ENCODE measurements at regions not wholly inside any gene's neighbourhood (a gene's known extent, or its start where the extent isn't known, plus 50 kb on each side); places are given as distances from the start of the nearest gene placed in this dataset.

GRCh38 chr5:67941614-67942401 is 273.7 kb upstream of the PIK3R1 start:
- Mint-ChIP-seq H3K4me3 (no peak overlapping the region), H3K36me3 (ENCODE audit: low read depth) (no peaks in the 10 kb centered on the region), H3K9me3 (no peaks in the 10 kb centered on the region), H3K27me3 (no peaks in the 10 kb centered on the region), H3K4me1 (ENCODE audit: low read depth) (no peaks in the 10 kb centered on the region), H3K27ac (no peak overlapping the region)
- Histone ChIP-seq H3K9me3 (ENCODE audit: control insufficient read depth in 1 of 2, insufficient read depth in 1 of 2, low read length in 2 of 2) (no peaks in the 10 kb centered on the region), H3K36me3 (ENCODE audit: insufficient read depth, low read length) (no peaks in the 10 kb centered on the region), H3K27ac (ENCODE audit: low read depth in 1 of 2, low read length in 2 of 2) (no peak overlapping the region), H3K27me3 (ENCODE audit: control insufficient read depth in 1 of 2, insufficient read depth in 2 of 2, low read length in 2 of 2) (no peaks in the 10 kb centered on the region), H3K4me1 (ENCODE audit: insufficient read depth, low read length) (no peaks in the 10 kb centered on the region), H3K4me3 (ENCODE audit: low read length) (no peak overlapping the region)
- ATAC-seq (ENCODE audit: poor library complexity) (no peak), DNase-seq (no peak)
- TF ChIP-seq CTCF (IDR thresholded peaks at IDR 0.05): no peak
- ChIA-PET POLR2A (no interaction called here), CTCF (interaction anchor here (0.6 kb wide), 1 partner anchor 467 kb away, joined by 3 read pairs; no protein-coding TSS in a partner anchor)
- intact Hi-C loops (cut with DNase I, micrococcal nuclease): no loop called here

- Mint-ChIP-seq H3K36me3 (ENCODE audit: low read depth) (no peaks in the 10 kb centered on the region), H3K4me1 (ENCODE audit: low read depth) (no peaks in the 10 kb centered on the region), H3K9me3 (no peaks in the 10 kb centered on the region), H3K27ac (no peak overlapping the region), H3K4me3 (no peak overlapping the region), H3K27me3 (no peaks in the 10 kb centered on the region)
- Histone ChIP-seq H3K27me3 (ENCODE audit: control insufficient read depth in 1 of 2, insufficient read depth in 2 of 2, low read length in 2 of 2) (no peaks in the 10 kb centered on the region), H3K4me3 (ENCODE audit: low read length) (no peak overlapping the region), H3K9me3 (ENCODE audit: control insufficient read depth in 1 of 2, insufficient read depth in 1 of 2, low read length in 2 of 2) (no peaks in the 10 kb centered on the region), H3K36me3 (ENCODE audit: insufficient read depth, low read length) (no peaks in the 10 kb centered on the region), H3K27ac (ENCODE audit: low read depth in 1 of 2, low read length in 2 of 2) (no peak overlapping the region), H3K4me1 (ENCODE audit: insufficient read depth, low read length) (no peaks in the 10 kb centered on the region)
- no peak for TF ChIP-seq CTCF (IDR thresholded peaks at IDR 0.05)
- ChIA-PET POLR2A (no interaction called here), CTCF (no interaction called here)
- DNase-seq (no peak), ATAC-seq (ENCODE audit: poor library complexity) (no peak)
- intact Hi-C loops (cut with DNase I, micrococcal nuclease): no loop called here
Measured at GRCh38 chr5:67935908-67936566, 279.5 kb upstream of the PIK3R1 start.

GRCh38 chr5:67934976-67935375 is 280.6 kb upstream of the PIK3R1 start:
- no peaks in the 10 kb centered on the region for H3K36me3 ChIP-seq (ENCODE audit: insufficient read depth, low read length)
- H3K27me3 Mint-ChIP-seq: no peaks in the 10 kb centered on the region
- no peaks in the 10 kb centered on the region for H3K27me3 ChIP-seq (ENCODE audit: control insufficient read depth in 1 of 2, insufficient read depth in 2 of 2, low read length in 2 of 2)
- H3K27ac Mint-ChIP-seq: no peak overlapping the region
- H3K4me1 ChIP-seq (ENCODE audit: insufficient read depth, low read length): no peaks in the 10 kb centered on the region
- ChIA-PET CTCF (no interaction called here), POLR2A (no interaction called here)
- no peak for ATAC-seq (ENCODE audit: poor library complexity)
- H3K4me1 Mint-ChIP-seq (ENCODE audit: low read depth): no peaks in the 10 kb centered on the region
- no peak for DNase-seq
- no peak overlapping the region for H3K4me3 Mint-ChIP-seq
- TF ChIP-seq CTCF (IDR thresholded peaks at IDR 0.05): no peak
- no peak overlapping the region for H3K4me3 ChIP-seq (ENCODE audit: low read length)
- no peaks in the 10 kb centered on the region for H3K9me3 ChIP-seq (ENCODE audit: control insufficient read depth in 1 of 2, insufficient read depth in 1 of 2, low read length in 2 of 2)
- no peaks in the 10 kb centered on the region for H3K9me3 Mint-ChIP-seq
- intact Hi-C loops (cut with DNase I, micrococcal nuclease): no loop called here
- H3K36me3 Mint-ChIP-seq (ENCODE audit: low read depth): no peaks in the 10 kb centered on the region
- no peak overlapping the region for H3K27ac ChIP-seq (ENCODE audit: low read depth in 1 of 2, low read length in 2 of 2)

Measured in CD4-positive, alpha-beta T cell (primary cell).